Fibroblast of villous mesenchyme (primary cell): ENCODE measurements at regions not wholly inside any gene's neighbourhood (a gene's known extent, or its start where the extent isn't known, plus 50 kb on each side); places are given as distances from the start of the nearest gene placed in this dataset.
"Not testable (repeated sequence)": the region's sequence is repeated elsewhere in the genome, so short reads cannot be mapped to it uniquely, and the experiment has no call there.

Experiments
- DNase-seq: peaks from one replicate; pipeline ENCODE4 v3.0.0-alpha.2; 2010; ENCODE audit warnings: low read depth
- H3K4me3 ChIP-seq: 2 replicates; pipeline ENCODE4 v1.5.1; 2011; ENCODE audit warnings: low read depth, mild to moderate bottlenecking, low read length
- CTCF ChIP-seq: IDR thresholded peaks from 2 replicates; pipeline ENCODE4 v1.5.1; 2012; ENCODE audit warnings: low read depth, mild to moderate bottlenecking, low read length; ENCODE audit not compliant: insufficient read depth

GRCh38 chr5:50583621-50584020 lies 82.8 kb upstream of the PARP8 start:
- DNase-seq: no peak
- H3K4me3 ChIP-seq: no peak overlapping the region
- no peak for TF ChIP-seq CTCF

GRCh38 chr5:50588471-50588870 lies 78.0 kb upstream of the PARP8 start:
- H3K4me3 ChIP-seq, DNase-seq: not testable (repeated sequence)

GRCh38 chr5:50590444-50591189 lies 75.8 kb upstream of the PARP8 start:
- not testable (repeated sequence) for H3K4me3 ChIP-seq
- DNase-seq: peak; percentile 0

GRCh38 chr5:50591338-50591737 lies 75.1 kb upstream of the PARP8 start:
- DNase-seq, H3K4me3 ChIP-seq: not testable (repeated sequence)

- no peak for DNase-seq
- no peak overlapping the region for H3K4me3 ChIP-seq
- no peak for TF ChIP-seq CTCF
These were observed 72.8 kb upstream of the PARP8 start for GRCh38 chr5:50593681-50594080.

GRCh38 chr5:50595199-50595598 lies 71.2 kb upstream of the PARP8 start:
- peak; percentile 78 for DNase-seq
- no peak for TF ChIP-seq CTCF
- H3K4me3 ChIP-seq: no peak overlapping the region

GRCh38 chr5:50601576-50601975 lies 64.9 kb upstream of the PARP8 start:
- not testable (repeated sequence) for DNase-seq, H3K4me3 ChIP-seq

GRCh38 chr5:50606179-50606578 lies 60.3 kb upstream of the PARP8 start:
- no peak for TF ChIP-seq CTCF
- DNase-seq: no peak
- H3K4me3 ChIP-seq: no peak overlapping the region

GRCh38 chr5:50607456-50607855 lies 59.0 kb upstream of the PARP8 start:
- not testable (repeated sequence) for H3K4me3 ChIP-seq, DNase-seq

GRCh38 chr5:50607953-50608705 lies 58.3 kb upstream of the PARP8 start:
- not testable (repeated sequence) for H3K4me3 ChIP-seq, DNase-seq

GRCh38 chr5:50613057-50613456 lies 53.4 kb upstream of the PARP8 start:
- not testable (repeated sequence) for H3K4me3 ChIP-seq, DNase-seq
